ENCODE measurements at regions not wholly inside any gene's neighbourhood (a gene's known extent, or its start where the extent isn't known, plus 50 kb on each side); places are given as distances from the start of the nearest gene placed in this dataset.
"Not testable (repeated sequence)": the region's sequence is repeated elsewhere in the genome, so short reads cannot be mapped to it uniquely, and the experiment has no call there.

DNA sequence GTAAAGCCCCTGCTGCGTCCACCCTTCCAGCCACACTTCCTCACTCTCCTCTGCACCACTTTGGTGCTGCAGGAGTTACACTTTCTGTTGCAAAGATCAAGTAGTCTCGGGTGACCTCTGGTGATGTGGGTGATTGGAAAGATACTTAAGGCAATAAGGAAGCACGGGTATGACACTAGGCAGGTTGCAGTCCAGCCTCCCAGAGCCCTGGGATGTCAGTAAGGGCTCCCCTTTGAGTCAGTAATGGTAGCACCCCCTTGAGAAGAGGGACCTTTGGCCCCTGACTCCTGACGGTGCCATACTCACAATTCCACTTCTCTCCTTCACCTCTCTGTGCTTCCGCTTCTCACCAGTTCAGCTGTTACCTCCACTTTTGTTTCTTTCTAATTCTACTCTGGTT lies 84.1 kb upstream of the KIF2A start:
- not testable (repeated sequence) for TF ChIP-seq EZH2 (IDR thresholded peaks at IDR 0.05; ENCODE audit: borderline replicate concordance, low read length)
- TF ChIP-seq, protein P1, sequence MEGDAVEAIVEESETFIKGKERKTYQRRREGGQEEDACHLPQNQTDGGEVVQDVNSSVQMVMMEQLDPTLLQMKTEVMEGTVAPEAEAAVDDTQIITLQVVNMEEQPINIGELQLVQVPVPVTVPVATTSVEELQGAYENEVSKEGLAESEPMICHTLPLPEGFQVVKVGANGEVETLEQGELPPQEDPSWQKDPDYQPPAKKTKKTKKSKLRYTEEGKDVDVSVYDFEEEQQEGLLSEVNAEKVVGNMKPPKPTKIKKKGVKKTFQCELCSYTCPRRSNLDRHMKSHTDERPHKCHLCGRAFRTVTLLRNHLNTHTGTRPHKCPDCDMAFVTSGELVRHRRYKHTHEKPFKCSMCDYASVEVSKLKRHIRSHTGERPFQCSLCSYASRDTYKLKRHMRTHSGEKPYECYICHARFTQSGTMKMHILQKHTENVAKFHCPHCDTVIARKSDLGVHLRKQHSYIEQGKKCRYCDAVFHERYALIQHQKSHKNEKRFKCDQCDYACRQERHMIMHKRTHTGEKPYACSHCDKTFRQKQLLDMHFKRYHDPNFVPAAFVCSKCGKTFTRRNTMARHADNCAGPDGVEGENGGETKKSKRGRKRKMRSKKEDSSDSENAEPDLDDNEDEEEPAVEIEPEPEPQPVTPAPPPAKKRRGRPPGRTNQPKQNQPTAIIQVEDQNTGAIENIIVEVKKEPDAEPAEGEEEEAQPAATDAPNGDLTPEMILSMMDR (conservative IDR thresholded peaks at IDR 0.05 in 1 of 2, IDR thresholded peaks at IDR 0.05 in 1 of 2; ENCODE audit: extremely low read depth in 1 of 2, insufficient read depth in 1 of 2, low read depth in 1 of 2, low read length in 2 of 2) = not testable (repeated sequence)
